Thyroid gland (tissue), 4 donors: ENCODE measurements at regions not wholly inside any gene's neighbourhood (a gene's known extent, or its start where the extent isn't known, plus 50 kb on each side); places are given as distances from the start of the nearest gene placed in this dataset.

ENCODE experiments used
- DNase-seq, 2 donors: peaks; one replicate each; pipeline ENCODE4 v3.0.0-alpha.2; 2019
- H3K27ac ChIP-seq, 3 donors: fragments of 200-600 bp; sonication (generic); 1 replicate in 2 of 3; 2 replicates in 1 of 3; pipeline ENCODE4 v1.5.1; 2016 to 2019; ENCODE audit warnings: mild to moderate bottlenecking in 1 of 3, moderate library complexity in 1 of 3
- H3K27me3 ChIP-seq: fragments of 200-600 bp; sonication (generic); one replicate; pipeline ENCODE4 v1.5.1; 2019
- H3K36me3 ChIP-seq, 2 donors: fragments of 200-600 bp; sonication (generic); one replicate each; pipeline ENCODE4 v1.5.1; 2016 to 2019
- H3K4me1 ChIP-seq, 2 donors: fragments of 200-600 bp; sonication (generic); one replicate each; pipeline ENCODE4 v1.5.1; 2017 to 2019
- H3K4me3 ChIP-seq, 3 donors: fragments of 200-600 bp; sonication (generic); replicated peaks in 1 of 3; 1 replicate in 2 of 3; 2 replicates in 1 of 3; pipeline ENCODE4 v1.5.1; 2016; ENCODE audit warnings: mild to moderate bottlenecking in 1 of 3
- H3K9me3 ChIP-seq: fragments of 200-600 bp; sonication (generic); one replicate; pipeline ENCODE4 v1.5.1; 2017
- POLR2A ChIP-seq, 2 donors: fragments of 450-650 bp; IDR thresholded peaks; one replicate each; pipeline ENCODE4 v1.6.1; 2017; ENCODE audit warnings: antibody characterized with exemption in 2 of 2, mild to moderate bottlenecking in 2 of 2, moderate library complexity in 1 of 2
- WGBS, 2 donors: methylation state at CpG; one replicate each; pipeline ENCODE4 v1.1.5; 2017; 5-methylcytosine and 5-hydroxymethylcytosine counted together
- intact Hi-C: fragments of 100-400 bp; cut with DNase I; formaldehyde crosslinking; loops from one replicate; pipeline ENCODE4 v1.15.1; 2023
- TF ChIP-seq, protein P1 (sequence below), 6 experiments: fragments of 200-600 bp in 3 of 6; fragments of 450-650 bp in 3 of 6; sonication (generic) in 3 of 6; IDR thresholded peaks; one replicate each; pipeline ENCODE4 v1.5.1; 2016 to 2019; ENCODE audit warnings: antibody characterized with exemption in 6 of 6, mild to moderate bottlenecking in 2 of 6, inconsistent platforms in 1 of 6, moderate library complexity in 1 of 6

DNA sequence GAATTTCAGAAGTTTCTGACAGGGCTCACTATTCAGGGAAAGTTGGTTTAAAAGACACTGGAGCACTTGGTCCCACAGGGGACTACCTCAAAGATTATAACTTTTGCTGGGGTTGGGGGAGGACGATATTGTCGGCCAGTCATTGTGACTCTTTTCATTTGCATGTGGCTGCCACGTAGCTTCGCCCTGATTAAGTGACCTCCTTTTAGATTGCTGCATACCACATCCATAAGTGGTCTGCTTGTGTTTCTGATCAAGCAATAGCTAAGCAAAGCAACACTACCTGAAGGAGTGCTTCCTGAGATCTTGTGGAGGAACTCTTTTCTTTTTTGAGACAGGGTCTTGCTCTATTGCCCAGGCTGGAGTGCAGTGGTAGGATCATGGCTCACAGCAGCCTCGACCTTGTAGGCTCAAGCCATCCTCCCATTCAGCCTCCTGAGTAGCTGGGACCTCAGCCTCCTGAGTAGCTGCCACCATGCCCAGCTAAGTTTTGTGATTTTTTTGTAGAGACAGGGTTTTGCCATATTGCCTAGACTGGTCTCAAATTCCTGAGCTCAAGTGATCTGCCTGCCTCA, 691.3 kb downstream of the EPM2A start:
- Histone ChIP-seq H3K4me3 (no peak overlapping the region), H3K36me3 (no peaks in the 10 kb centered on the region), H3K4me1 (no peaks in the 10 kb centered on the region), H3K27ac (no peak overlapping the region), H3K27me3 (no peaks in the 10 kb centered on the region), H3K9me3 (no peaks in the 10 kb centered on the region)
- intact Hi-C loops, result no loop called here
- TF ChIP-seq, protein P1, sequence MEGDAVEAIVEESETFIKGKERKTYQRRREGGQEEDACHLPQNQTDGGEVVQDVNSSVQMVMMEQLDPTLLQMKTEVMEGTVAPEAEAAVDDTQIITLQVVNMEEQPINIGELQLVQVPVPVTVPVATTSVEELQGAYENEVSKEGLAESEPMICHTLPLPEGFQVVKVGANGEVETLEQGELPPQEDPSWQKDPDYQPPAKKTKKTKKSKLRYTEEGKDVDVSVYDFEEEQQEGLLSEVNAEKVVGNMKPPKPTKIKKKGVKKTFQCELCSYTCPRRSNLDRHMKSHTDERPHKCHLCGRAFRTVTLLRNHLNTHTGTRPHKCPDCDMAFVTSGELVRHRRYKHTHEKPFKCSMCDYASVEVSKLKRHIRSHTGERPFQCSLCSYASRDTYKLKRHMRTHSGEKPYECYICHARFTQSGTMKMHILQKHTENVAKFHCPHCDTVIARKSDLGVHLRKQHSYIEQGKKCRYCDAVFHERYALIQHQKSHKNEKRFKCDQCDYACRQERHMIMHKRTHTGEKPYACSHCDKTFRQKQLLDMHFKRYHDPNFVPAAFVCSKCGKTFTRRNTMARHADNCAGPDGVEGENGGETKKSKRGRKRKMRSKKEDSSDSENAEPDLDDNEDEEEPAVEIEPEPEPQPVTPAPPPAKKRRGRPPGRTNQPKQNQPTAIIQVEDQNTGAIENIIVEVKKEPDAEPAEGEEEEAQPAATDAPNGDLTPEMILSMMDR (IDR thresholded peaks at IDR 0.05), result no peak
- no peak for TF ChIP-seq POLR2A (IDR thresholded peaks at IDR 0.05)
- DNase-seq, result no peak
- WGBS, 2 donors, result 33 to 43% methylated on average over 5 of the region's 5 CpGs

DNA sequence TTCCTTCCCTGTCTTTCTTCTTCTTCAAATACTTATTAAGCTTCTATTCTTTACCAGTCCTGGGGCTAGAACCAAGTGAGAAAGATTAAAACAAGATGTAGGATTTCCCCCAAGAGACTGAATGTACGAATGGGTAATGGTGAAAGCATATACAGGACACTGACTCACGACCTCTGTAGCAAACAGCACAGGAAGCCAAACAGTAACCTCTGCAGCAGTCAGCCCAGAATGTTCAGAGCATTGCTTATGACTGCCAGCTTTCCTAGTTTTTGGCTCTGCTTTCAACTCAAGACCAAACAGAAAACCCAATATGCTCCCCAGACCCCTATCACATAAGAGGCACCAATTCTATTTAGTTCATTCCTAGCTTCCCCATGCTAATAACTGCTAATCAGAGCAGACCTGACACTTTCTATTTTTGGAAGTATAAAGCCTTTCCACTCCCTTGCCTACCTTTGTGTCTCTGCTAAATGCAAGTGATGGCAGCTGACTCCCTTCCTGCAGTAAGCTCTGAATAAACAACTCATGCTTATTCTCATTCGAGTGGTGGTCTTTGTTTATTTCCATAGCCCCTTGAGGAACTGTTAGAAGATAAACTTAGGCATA, 690.6 kb downstream of the EPM2A start:
- H3K9me3 ChIP-seq, result no peaks in the 10 kb centered on the region
- no peak for DNase-seq
- no peak for TF ChIP-seq POLR2A (IDR thresholded peaks at IDR 0.05)
- TF ChIP-seq, protein P1 (IDR thresholded peaks at IDR 0.05), result no peak
- H3K27me3 ChIP-seq, result no peaks in the 10 kb centered on the region
- 25 to 42% methylated on average over 3 of the region's 3 CpGs for WGBS, 2 donors
- H3K4me1 ChIP-seq, result no peaks in the 10 kb centered on the region
- no peak overlapping the region for H3K27ac ChIP-seq
- no peak overlapping the region for H3K4me3 ChIP-seq
- H3K36me3 ChIP-seq, result no peaks in the 10 kb centered on the region
- intact Hi-C loops, result no loop called here

GRCh38 chr6:145045582-145045981, 689.7 kb downstream of the EPM2A start:
- intact Hi-C loops, result no loop called here
- no peaks in the 10 kb centered on the region for H3K4me1 ChIP-seq
- H3K9me3 ChIP-seq, result no peaks in the 10 kb centered on the region
- TF ChIP-seq POLR2A (IDR thresholded peaks at IDR 0.05), result no peak
- TF ChIP-seq, protein P1 (IDR thresholded peaks at IDR 0.05), result no peak
- no peaks in the 10 kb centered on the region for H3K36me3 ChIP-seq
- no peak overlapping the region for H3K27ac ChIP-seq
- DNase-seq, result no peak
- H3K27me3 ChIP-seq, result no peaks in the 10 kb centered on the region
- no peak overlapping the region for H3K4me3 ChIP-seq

DNA sequence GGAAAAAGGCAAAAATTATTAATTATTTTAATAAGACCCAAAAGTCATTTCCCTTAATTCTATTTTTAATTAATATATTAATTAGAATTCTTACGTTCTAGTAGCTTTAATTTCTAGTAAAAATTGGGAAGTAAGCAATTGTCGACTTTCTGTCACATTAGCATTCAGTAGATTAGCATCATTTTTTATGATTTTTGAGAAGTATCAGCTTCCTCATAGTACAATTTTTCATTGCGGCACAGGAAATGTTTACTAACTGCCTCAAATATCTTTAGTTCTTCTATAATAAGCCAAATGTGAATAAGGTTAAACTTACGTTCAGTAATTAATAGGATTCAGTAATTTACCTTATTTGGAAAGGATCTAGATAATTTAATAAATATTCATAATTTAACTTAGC, 687.4 kb downstream of the EPM2A start:
- intact Hi-C loops, result no loop called here
- H3K9me3 ChIP-seq, result no peaks in the 10 kb centered on the region
- no peak for TF ChIP-seq POLR2A (IDR thresholded peaks at IDR 0.05)
- TF ChIP-seq, protein P1 (IDR thresholded peaks at IDR 0.05), result no peak
- no peaks in the 10 kb centered on the region for H3K27me3 ChIP-seq
- WGBS, 2 donors, result 61 to 71% methylated on average over 4 of the region's 4 CpGs
- H3K4me3 ChIP-seq, result no peak overlapping the region
- H3K4me1 ChIP-seq, result no peaks in the 10 kb centered on the region
- H3K27ac ChIP-seq, result no peak overlapping the region
- no peak for DNase-seq
- H3K36me3 ChIP-seq, result no peaks in the 10 kb centered on the region

DNA sequence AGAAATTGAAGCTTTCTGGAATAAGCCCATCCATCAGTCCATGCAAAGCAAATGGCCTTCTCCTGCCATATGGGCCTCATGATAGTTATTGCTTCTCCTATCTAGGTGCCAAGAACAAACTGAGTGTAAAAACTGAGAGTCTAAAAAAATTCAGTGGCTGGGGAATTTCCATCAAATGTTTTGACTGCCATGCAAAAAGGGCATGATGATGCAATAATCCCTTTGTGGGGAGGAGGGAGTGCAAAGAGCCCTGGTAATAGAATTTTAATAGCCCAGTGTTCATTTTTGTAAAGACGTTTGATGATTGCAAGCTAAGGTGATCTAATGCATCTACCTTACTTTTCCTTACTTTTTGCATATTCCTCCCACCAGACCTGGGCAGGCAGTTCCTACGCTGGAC, 683.7 kb downstream of the EPM2A start:
- no peaks in the 10 kb centered on the region for H3K36me3 ChIP-seq
- no peak for DNase-seq
- 83 to 86% methylated on average over 2 of the region's 2 CpGs for WGBS, 2 donors
- H3K27ac ChIP-seq, result no peak overlapping the region
- H3K4me3 ChIP-seq, result no peak overlapping the region
- H3K4me1 ChIP-seq, result no peaks in the 10 kb centered on the region
- H3K27me3 ChIP-seq, result no peaks in the 10 kb centered on the region
- H3K9me3 ChIP-seq, result no peaks in the 10 kb centered on the region
- intact Hi-C loops, result no loop called here
- TF ChIP-seq, protein P1 (IDR thresholded peaks at IDR 0.05), result no peak
- no peak for TF ChIP-seq POLR2A (IDR thresholded peaks at IDR 0.05)
